ENCODE measurements at regions not wholly inside any gene's neighbourhood (a gene's known extent, or its start where the extent isn't known, plus 50 kb on each side); places are given as distances from the start of the nearest gene placed in this dataset.
"Not testable (repeated sequence)": the region's sequence is repeated elsewhere in the genome, so short reads cannot be mapped to it uniquely, and the experiment has no call there.

DNA sequence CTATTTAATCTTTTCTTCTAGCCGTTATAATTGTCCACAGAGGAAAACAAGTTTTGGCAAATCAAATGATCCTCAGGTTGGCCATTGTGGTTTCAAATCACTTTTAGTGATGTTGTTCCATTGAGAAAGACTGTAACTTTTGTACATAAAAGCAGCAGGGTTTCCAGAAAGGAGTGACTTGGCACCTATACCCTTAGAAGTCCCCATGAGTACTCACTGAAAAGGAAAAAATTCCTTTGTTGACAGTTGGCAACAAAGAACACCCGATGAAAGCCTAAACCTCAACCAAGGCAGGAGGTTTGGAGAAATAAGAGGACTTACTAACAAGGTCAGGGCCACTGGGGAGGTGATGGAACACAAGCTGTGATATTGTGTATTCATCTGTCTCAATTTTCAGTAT is 474.4 kb downstream of the RAPGEF2 start:
- TF ChIP-seq EP300 (IDR thresholded peaks at IDR 0.05) (no peak), POLR2A (IDR thresholded peaks at IDR 0.05) (no peak), POLR2AphosphoS5 (IDR thresholded peaks at IDR 0.05) (no peak), CTCF (IDR thresholded peaks at IDR 0.05) (no peak)
- Histone ChIP-seq H3K4me3 (no peak overlapping the region), H3K4me1 (no peaks in the 10 kb centered on the region), H3K36me3 (no peaks in the 10 kb centered on the region), H3K9me3 (no peaks in the 10 kb centered on the region), H3K27me3 (no peaks in the 10 kb centered on the region), H3K27ac (no peak overlapping the region)
- WGBS, 2 donors = 69 to 82% methylated on average over 2 of the region's 2 CpGs
- DNase-seq = no peak
- ATAC-seq (ENCODE audit: low FRiP score in 2 of 2) = no peak

GRCh38 chr4:159582685-159583084 is 479.8 kb downstream of the RAPGEF2 start:
- ATAC-seq (ENCODE audit: low FRiP score in 2 of 2) (no peak), DNase-seq (no peak)
- no peak overlapping the region for H3K27ac ChIP-seq
- H3K9me3 ChIP-seq = peaks cover 0 to 11% (median 0%) of the 10 kb centered on the region in 4 donors
- no peaks in the 10 kb centered on the region for H3K27me3 ChIP-seq
- H3K36me3 ChIP-seq = no peaks in the 10 kb centered on the region
- no peaks in the 10 kb centered on the region for H3K4me1 ChIP-seq
- no peak overlapping the region for H3K4me3 ChIP-seq
- TF ChIP-seq CTCF (IDR thresholded peaks at IDR 0.05) = no peak
- no peak for TF ChIP-seq POLR2A (IDR thresholded peaks at IDR 0.05)
- TF ChIP-seq EP300 (IDR thresholded peaks at IDR 0.05) = no peak
- TF ChIP-seq POLR2AphosphoS5 (IDR thresholded peaks at IDR 0.05) = no peak

DNA sequence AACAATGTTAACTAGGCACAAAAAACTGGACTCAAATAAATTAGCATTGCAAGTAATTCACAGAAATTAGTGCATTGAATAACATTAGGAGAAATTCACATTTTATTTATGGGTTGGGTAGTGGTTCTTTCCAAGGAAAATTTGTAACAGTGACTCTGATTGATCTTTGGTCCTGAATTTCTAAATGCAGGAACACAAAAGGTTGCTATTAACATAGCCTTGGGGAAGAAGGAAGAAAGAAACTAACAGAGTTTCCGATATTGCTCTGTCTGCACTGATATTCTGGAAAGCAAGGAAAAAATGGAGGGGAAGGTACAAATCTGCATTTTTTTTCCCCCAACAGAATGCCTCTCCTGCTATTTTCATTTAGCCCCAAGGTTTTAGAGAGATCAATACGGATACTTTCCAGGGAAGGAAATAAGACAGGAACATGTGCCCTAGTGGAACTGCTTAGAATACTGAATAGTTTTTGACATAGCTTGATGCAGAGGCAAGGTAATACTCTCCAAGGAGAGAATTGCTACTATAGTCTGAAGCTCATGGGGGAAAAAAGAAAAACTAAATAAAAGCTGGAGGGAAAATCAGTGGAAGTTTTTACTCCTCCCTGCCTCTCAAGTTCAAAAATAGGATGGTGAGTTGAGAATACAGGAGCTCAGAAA is 490.1 kb downstream of the RAPGEF2 start:
- no peaks in the 10 kb centered on the region for H3K27me3 ChIP-seq
- ATAC-seq (ENCODE audit: low FRiP score in 2 of 2) (no peak), DNase-seq (no peak)
- TF ChIP-seq POLR2A (IDR thresholded peaks at IDR 0.05) = no peak
- no peak for TF ChIP-seq POLR2AphosphoS5 (IDR thresholded peaks at IDR 0.05)
- no peak for TF ChIP-seq EP300 (IDR thresholded peaks at IDR 0.05)
- no peak for TF ChIP-seq CTCF (IDR thresholded peaks at IDR 0.05)
- H3K4me3 ChIP-seq = no peak overlapping the region
- H3K36me3 ChIP-seq = no peaks in the 10 kb centered on the region
- H3K9me3 ChIP-seq = no peaks in the 10 kb centered on the region
- no peaks in the 10 kb centered on the region for H3K4me1 ChIP-seq
- H3K27ac ChIP-seq = no peak overlapping the region
- WGBS, 2 donors = 53 to 73% methylated on average over 2 of the region's 2 CpGs

DNA sequence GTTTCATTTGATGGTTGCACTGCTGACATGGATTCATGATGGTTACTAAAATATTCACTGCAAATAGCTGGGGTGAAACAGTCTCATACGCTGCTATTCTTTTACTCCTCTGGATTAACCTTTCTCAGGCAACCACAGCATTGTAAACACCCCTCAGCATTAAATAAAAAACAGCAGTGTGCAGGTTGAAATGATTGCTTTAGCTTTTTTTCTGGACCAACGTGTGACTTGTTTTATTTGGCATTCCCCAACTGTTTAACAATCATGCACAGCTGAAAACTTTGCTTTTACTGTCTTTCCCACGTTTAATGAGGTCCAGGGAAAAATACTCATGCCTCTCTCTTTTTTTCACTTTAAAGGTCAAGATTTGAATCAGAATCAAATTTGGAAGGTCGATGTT is 490.8 kb downstream of the RAPGEF2 start:
- TF ChIP-seq CTCF (IDR thresholded peaks at IDR 0.05) (no peak), POLR2A (IDR thresholded peaks at IDR 0.05) (no peak), EP300 (IDR thresholded peaks at IDR 0.05) (no peak), POLR2AphosphoS5 (IDR thresholded peaks at IDR 0.05) (no peak)
- H3K4me3 ChIP-seq = no peak overlapping the region
- H3K27ac ChIP-seq = no peak overlapping the region
- no peaks in the 10 kb centered on the region for H3K27me3 ChIP-seq
- 42 to 43% methylated on average over 4 of the region's 4 CpGs for WGBS, 2 donors
- no peaks in the 10 kb centered on the region for H3K36me3 ChIP-seq
- DNase-seq (no peak), ATAC-seq (ENCODE audit: low FRiP score in 2 of 2) (no peak)
- H3K4me1 ChIP-seq = no peaks in the 10 kb centered on the region
- no peaks in the 10 kb centered on the region for H3K9me3 ChIP-seq

DNA sequence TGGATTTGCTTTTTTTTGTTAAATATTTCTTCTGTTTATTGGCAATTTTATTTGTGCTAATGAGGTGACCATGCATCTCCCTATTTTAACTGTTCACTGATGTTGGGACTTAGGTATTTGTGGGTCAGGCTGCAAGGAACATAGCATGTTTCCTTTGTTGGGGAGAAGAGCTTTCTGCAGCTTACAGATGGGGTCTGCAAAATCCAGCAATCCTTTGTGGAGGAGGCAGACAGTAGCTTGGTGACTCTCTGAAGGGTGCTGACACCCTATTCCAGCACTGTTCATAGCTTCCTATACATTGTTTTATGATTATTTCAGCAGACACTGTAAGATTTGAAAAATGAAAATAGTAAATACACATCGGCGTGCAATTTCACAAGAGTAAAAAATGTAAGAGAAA is 491.7 kb downstream of the RAPGEF2 start:
- Histone ChIP-seq H3K27ac (no peak overlapping the region), H3K4me3 (no peak overlapping the region), H3K27me3 (no peaks in the 10 kb centered on the region), H3K9me3 (no peaks in the 10 kb centered on the region), H3K4me1 (no peaks in the 10 kb centered on the region), H3K36me3 (no peaks in the 10 kb centered on the region)
- no peak for ATAC-seq (ENCODE audit: low FRiP score in 2 of 2)
- no peak for TF ChIP-seq POLR2A (IDR thresholded peaks at IDR 0.05)
- TF ChIP-seq EP300 (IDR thresholded peaks at IDR 0.05) = no peak
- TF ChIP-seq POLR2AphosphoS5 (IDR thresholded peaks at IDR 0.05) = no peak
- no peak for TF ChIP-seq CTCF (IDR thresholded peaks at IDR 0.05)
- WGBS, 2 donors = 70 to 74% methylated on average over 2 of the region's 2 CpGs
- no peak for DNase-seq

- H3K4me1 ChIP-seq; H3K9me3 ChIP-seq; H3K27me3 ChIP-seq; H3K4me3 ChIP-seq; DNase-seq; H3K27ac ChIP-seq; ATAC-seq (ENCODE audit: low FRiP score in 2 of 2); H3K36me3 ChIP-seq: not testable (repeated sequence)
- 61 to 70% methylated on average over 4 of the region's 4 CpGs for WGBS, 2 donors
Observed at GRCh38 chr4:159595101-159595500, 492.2 kb downstream of the RAPGEF2 start.

All from upper lobe of left lung (tissue), 6 donors.